ENCODE measurements at regions not wholly inside any gene's neighbourhood (a gene's known extent, or its start where the extent isn't known, plus 50 kb on each side); places are given as distances from the start of the nearest gene placed in this dataset.

- Histone ChIP-seq H3K27ac (no peak overlapping the region), H3K36me3 (no peaks in the 10 kb centered on the region), H3K4me1 (ENCODE audit: insufficient read depth) (peaks cover 3% of the 10 kb centered on the region), H3K9me3 (no peaks in the 10 kb centered on the region), H3K4me3 (no peak overlapping the region), H3K27me3 (no peaks in the 10 kb centered on the region)
- TF ChIP-seq EP300 (IDR thresholded peaks at IDR 0.05) (no peak), POLR2A (IDR thresholded peaks at IDR 0.05) (no peak), CTCF (IDR thresholded peaks at IDR 0.05) (no peak)
- intact Hi-C loops (cut with DNase I) = loop anchor here in 1 of 4 donors (5.0 kb wide), 1 partner anchor 248 kb away; the partner anchor contains the start of genes CBX3 and HNRNPA2B1
- 92 to 96% (median 93%) methylated on average over 1 of the region's 1 CpG for WGBS, 3 donors
- DNase-seq = no peak
Observed at GRCh38 chr7:25953859-25954258, 198.1 kb upstream of the NFE2L3 start.

- Histone ChIP-seq H3K4me1 (ENCODE audit: insufficient read depth) (peaks cover 3% of the 10 kb centered on the region), H3K27ac (no peak overlapping the region), H3K9me3 (no peaks in the 10 kb centered on the region), H3K27me3 (no peaks in the 10 kb centered on the region), H3K4me3 (no peak overlapping the region), H3K36me3 (no peaks in the 10 kb centered on the region)
- no peak for DNase-seq
- intact Hi-C loops (cut with DNase I) = loop anchor here in 1 of 4 donors (5.0 kb wide), 1 partner anchor 248 kb away; the partner anchor contains the start of genes CBX3 and HNRNPA2B1
- no peak for TF ChIP-seq EP300 (IDR thresholded peaks at IDR 0.05)
- no peak for TF ChIP-seq CTCF (IDR thresholded peaks at IDR 0.05)
- TF ChIP-seq POLR2A (IDR thresholded peaks at IDR 0.05) = no peak
- 95 to 100% (median 97%) methylated on average over 3 of the region's 3 CpGs for WGBS, 3 donors
Observed at GRCh38 chr7:25954395-25954794, 197.6 kb upstream of the NFE2L3 start.

DNA sequence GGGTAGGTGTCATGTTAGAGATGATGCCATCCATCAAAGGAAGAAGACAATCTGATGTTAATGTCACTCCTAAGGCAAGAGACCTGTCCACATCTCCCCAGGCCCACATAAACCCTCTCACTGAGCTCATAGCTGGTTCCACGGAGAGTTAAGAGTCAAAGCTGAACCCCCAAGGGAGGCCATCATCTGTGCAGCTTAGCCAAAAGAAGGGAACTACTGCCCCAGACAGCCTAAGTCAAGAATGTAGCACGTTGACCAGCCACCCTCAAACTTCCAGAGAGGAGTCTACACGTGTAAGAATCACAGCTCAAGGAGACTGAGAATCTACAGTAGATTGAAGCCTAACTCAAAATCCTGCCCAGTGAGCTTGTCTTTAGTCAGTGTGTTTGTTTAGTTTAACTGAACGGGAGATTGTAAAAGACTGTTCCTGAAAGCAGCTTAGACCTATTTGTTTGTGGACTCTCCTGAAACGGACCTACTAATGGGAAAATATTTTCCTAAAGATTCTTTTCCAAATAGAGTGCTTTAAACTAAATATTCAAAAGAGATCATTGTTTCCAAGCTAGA lies 192.7 kb upstream of the NFE2L3 start:
- 24 to 41% (median 37%) methylated on average over 5 of the region's 5 CpGs for WGBS, 3 donors
- H3K27me3 ChIP-seq = no peaks in the 10 kb centered on the region
- intact Hi-C loops (cut with DNase I) = no loop called here

GRCh38 chr7:25963733-25964132 lies 188.3 kb upstream of the NFE2L3 start:
- no peaks in the 10 kb centered on the region for H3K27me3 ChIP-seq
- H3K27ac ChIP-seq = no peak overlapping the region
- no peak for DNase-seq
- intact Hi-C loops (cut with DNase I) = no loop called here
- TF ChIP-seq POLR2A (IDR thresholded peaks at IDR 0.05) (no peak), EP300 (IDR thresholded peaks at IDR 0.05) (no peak), CTCF (IDR thresholded peaks at IDR 0.05) (no peak)
- WGBS, 3 donors = 53 to 67% (median 67%) methylated on average over 3 of the region's 3 CpGs
- no peak overlapping the region for H3K4me3 ChIP-seq
- H3K36me3 ChIP-seq = no peaks in the 10 kb centered on the region
- no peaks in the 10 kb centered on the region for H3K4me1 ChIP-seq (ENCODE audit: insufficient read depth)
- H3K9me3 ChIP-seq = no peaks in the 10 kb centered on the region

More for the DNA sequence above, 192.7 kb upstream of the NFE2L3 start:
- H3K4me1 ChIP-seq (ENCODE audit: insufficient read depth) = no peaks in the 10 kb centered on the region
- no peaks in the 10 kb centered on the region for H3K36me3 ChIP-seq
- no peaks in the 10 kb centered on the region for H3K9me3 ChIP-seq
- H3K4me3 ChIP-seq = no peak overlapping the region
- no peak for TF ChIP-seq EP300 (IDR thresholded peaks at IDR 0.05)
- TF ChIP-seq POLR2A (IDR thresholded peaks at IDR 0.05) = no peak
- TF ChIP-seq CTCF (IDR thresholded peaks at IDR 0.05) = no peak
- no peak for DNase-seq
- no peak overlapping the region for H3K27ac ChIP-seq
